Choroid plexus epithelial cell (primary cell): ENCODE measurements at regions not wholly inside any gene's neighbourhood (a gene's known extent, or its start where the extent isn't known, plus 50 kb on each side); places are given as distances from the start of the nearest gene placed in this dataset.

ENCODE experiments used
- DNase-seq: peaks from one replicate; pipeline ENCODE4 v3.0.0-alpha.2; 2010; ENCODE audit warnings: low read depth
- H3K4me3 ChIP-seq: 2 replicates; pipeline ENCODE4 v1.5.1; 2011; ENCODE audit warnings: low read depth, mild to moderate bottlenecking, control low read depth, low read length, moderate library complexity
- TF ChIP-seq, protein P1 (sequence below): conservative IDR thresholded peaks from 2 replicates; pipeline ENCODE4 v1.5.1; 2011; ENCODE audit warnings: low read depth, mild to moderate bottlenecking, control low read depth, inconsistent platforms, low read length, moderate library complexity

DNA sequence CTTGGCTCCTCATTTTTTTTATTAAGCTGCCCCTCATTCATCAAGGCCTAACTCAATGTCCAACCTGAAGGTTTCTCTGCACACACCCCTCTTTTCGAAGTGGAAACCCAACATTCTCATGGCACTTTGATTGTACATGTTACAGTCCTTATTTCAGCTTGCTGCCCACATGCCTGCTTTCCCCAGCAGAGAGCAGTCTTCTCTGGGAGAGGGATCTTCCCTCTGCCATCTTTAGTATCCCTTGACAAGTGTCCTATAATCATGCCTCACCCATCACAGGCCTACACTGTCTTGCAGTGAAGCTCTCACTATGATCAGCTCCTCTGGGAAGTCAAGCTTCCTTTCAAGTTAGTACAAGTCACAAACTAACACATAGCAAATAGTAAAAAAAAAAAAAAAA is 175.1 kb downstream of the ACER2 start:
- no peak overlapping the region for H3K4me3 ChIP-seq
- DNase-seq, result no peak
- TF ChIP-seq, protein P1, sequence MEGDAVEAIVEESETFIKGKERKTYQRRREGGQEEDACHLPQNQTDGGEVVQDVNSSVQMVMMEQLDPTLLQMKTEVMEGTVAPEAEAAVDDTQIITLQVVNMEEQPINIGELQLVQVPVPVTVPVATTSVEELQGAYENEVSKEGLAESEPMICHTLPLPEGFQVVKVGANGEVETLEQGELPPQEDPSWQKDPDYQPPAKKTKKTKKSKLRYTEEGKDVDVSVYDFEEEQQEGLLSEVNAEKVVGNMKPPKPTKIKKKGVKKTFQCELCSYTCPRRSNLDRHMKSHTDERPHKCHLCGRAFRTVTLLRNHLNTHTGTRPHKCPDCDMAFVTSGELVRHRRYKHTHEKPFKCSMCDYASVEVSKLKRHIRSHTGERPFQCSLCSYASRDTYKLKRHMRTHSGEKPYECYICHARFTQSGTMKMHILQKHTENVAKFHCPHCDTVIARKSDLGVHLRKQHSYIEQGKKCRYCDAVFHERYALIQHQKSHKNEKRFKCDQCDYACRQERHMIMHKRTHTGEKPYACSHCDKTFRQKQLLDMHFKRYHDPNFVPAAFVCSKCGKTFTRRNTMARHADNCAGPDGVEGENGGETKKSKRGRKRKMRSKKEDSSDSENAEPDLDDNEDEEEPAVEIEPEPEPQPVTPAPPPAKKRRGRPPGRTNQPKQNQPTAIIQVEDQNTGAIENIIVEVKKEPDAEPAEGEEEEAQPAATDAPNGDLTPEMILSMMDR, result no peak

DNA sequence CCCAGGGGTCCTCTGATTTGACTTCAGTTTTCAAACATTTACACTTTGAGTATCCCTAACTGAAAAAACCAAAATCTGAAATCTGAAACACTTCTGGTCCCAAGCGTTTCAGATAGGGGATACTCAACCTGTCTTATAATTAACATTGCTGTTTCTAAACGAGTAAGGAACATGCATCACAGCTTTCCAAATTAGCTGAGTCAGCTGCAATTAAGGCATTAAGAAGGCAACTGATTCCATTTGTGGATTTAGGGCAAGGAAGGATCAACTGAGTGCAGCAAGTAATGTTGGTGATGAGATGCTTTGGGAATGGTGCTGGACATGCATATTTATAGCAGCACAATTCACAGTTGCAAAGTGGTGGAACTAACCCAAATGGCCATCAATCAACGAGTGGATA is 168.6 kb downstream of the ACER2 start:
- TF ChIP-seq, protein P1, result no peak
- H3K4me3 ChIP-seq, result no peak overlapping the region
- DNase-seq, result no peak

DNA sequence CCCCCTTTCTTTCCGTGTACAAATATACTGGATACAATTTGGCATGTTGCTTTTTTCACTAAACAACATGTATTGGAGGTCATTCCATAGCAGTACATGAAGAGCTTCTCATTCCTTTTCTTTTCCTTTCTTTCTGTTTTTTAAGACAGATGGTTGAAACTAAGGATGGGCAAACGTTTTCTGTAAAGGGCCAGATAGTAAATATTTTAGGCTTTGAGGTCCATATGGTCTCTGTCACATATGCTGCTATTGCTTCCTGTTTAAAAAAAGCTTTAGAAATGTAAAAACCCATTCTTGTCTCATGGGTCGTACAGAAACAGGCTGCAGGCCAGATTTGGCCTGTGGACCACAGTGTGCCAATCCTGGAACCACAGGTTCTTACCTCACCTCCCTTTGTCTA is 160.1 kb downstream of the ACER2 start:
- DNase-seq, result no peak
- TF ChIP-seq, protein P1, result no peak
- no peak overlapping the region for H3K4me3 ChIP-seq

DNA sequence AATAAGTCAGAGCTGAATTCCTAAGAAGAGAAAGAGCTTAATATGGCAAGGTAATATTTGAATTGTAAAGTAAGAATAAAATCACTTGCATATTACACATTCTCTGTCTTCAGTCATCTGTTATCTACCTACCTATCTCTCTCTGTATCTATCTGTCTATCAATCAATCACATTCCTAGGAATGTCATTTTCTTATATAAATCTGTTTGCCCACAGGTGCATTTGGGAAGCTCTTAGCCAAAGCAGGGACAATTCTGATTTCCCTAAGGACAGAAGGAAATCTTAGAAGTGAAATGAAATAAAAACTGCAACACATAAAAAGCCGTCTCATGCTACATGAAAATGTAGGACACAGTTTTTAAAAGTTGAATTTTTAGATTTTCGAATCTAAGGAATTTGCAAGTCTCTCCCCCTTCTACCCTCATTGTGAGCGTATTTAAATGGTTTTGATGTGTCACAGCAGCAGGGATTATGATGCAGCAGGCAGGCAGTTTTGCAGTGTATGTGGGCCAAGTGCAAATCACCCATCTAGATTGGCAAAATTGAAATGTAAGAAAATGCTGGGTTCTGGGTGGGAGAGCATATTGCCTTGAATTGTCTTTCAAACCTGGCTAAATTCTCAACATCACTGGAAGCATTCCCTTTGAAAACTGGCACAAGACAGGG is 155.7 kb downstream of the ACER2 start:
- no peak for DNase-seq
- TF ChIP-seq, protein P1, result no peak
- no peak overlapping the region for H3K4me3 ChIP-seq

DNA sequence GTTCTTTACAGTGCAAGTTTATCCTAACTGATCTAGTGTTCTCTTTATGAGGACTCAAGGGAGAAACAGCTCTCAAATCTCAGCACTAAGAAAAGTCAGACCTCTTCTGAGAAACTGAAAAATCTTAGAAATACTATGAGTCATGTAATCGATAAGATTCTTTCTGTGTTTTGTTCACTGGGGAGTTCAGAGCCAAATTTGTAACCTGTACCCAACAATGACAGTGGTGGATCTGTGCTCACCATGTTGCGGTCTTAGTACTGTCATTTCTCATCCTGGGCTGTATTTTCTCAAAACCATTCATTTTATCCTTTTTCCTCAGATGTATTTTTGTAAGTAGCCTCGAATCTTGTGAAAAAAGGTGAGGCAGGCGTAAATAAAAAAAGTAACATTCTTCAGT is 146.4 kb downstream of the ACER2 start:
- DNase-seq, result no peak
- TF ChIP-seq, protein P1, result no peak
- no peak overlapping the region for H3K4me3 ChIP-seq

DNA sequence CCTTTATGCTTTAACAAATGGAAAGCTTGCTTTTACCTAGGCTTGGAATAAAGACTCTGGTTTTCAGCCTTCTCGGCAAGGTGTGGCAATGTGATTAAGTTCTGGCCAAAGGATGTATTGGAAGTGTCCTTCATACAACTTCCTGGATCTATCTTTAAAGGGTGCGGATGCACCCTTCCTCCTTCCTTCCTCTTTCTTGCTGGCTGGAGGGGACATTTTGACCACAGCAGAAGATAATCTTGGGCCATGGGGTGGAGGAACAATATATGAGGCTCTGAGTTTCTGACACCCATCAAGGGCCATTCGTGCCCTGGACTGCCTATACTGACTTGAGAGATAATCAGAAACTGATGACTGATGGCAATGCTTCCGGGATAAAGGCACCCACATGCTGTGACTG is 145.7 kb downstream of the ACER2 start:
- H3K4me3 ChIP-seq, result no peak overlapping the region
- no peak for DNase-seq
- TF ChIP-seq, protein P1, result no peak

DNA sequence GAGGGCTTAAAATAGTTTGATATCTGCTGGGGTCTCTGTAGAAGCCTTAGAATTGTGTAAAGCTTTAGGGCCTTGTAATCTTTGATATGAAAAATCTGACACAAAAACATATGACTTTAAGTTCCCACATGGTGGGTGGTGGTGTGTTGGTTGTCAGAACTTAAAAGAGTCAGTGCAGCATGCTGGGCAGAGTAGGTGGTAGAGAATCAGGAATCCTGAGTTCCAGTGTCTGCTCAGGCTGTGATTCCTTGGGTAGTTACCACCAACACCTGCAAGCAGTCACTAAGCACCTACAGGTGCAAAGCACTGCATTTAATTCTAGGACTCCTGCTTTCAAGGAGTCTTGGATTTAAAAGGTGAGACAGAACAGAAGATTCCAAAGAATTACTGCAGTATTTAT is 144.6 kb downstream of the ACER2 start:
- no peak overlapping the region for H3K4me3 ChIP-seq
- TF ChIP-seq, protein P1, result no peak
- no peak for DNase-seq
